Lower lobe of right lung (tissue), 2 donors: ENCODE measurements at regions not wholly inside any gene's neighbourhood (a gene's known extent, or its start where the extent isn't known, plus 50 kb on each side); places are given as distances from the start of the nearest gene placed in this dataset.
A peak's percentile ranks its signal among the peaks of the same experiment; 100 is the strongest.
"Not testable (repeated sequence)": the region's sequence is repeated elsewhere in the genome, so short reads cannot be mapped to it uniquely, and the experiment has no call there.

ENCODE experiments used
- ATAC-seq, 2 donors: fragments of 200-7000 bp; cut with Tn5 transposase; one replicate each; pipeline ENCODE4 v1.9.1; 2020 to 2022; ENCODE audit warnings: mild to moderate bottlenecking in 2 of 2, moderate library complexity in 2 of 2
- DNase-seq: peaks from one replicate; pipeline ENCODE4 v3.0.0-alpha.2; 2020
- H3K27ac ChIP-seq: fragments of 200-600 bp; one replicate; pipeline ENCODE4 v1.8.0; 2022
- H3K27me3 ChIP-seq: fragments of 200-600 bp; one replicate; pipeline ENCODE4 v1.8.0; 2022; ENCODE audit warnings: low read depth
- H3K36me3 ChIP-seq: fragments of 200-600 bp; one replicate; pipeline ENCODE4 v1.8.0; 2022; ENCODE audit warnings: mild to moderate bottlenecking
- H3K4me1 ChIP-seq: fragments of 200-600 bp; one replicate; pipeline ENCODE4 v1.8.0; 2022
- H3K4me3 ChIP-seq: fragments of 200-600 bp; one replicate; pipeline ENCODE4 v1.8.0; 2022; ENCODE audit warnings: mild to moderate bottlenecking
- H3K9me3 ChIP-seq: fragments of 200-600 bp; one replicate; pipeline ENCODE4 v1.8.0; 2022
- intact Hi-C: fragments of 100-400 bp; cut with DNase I; formaldehyde crosslinking; loops from one replicate; pipeline ENCODE4 v1.11.0; 2022
- TF ChIP-seq, protein P1 (sequence below): fragments of 200-600 bp; IDR thresholded peaks from one replicate; pipeline ENCODE4 v1.8.0; 2022; ENCODE audit warnings: antibody characterized with exemption, mild to moderate bottlenecking
- donor health status: DM: no; HTN: yes; CAD: no; lungs with severe emphysema.

DNA sequence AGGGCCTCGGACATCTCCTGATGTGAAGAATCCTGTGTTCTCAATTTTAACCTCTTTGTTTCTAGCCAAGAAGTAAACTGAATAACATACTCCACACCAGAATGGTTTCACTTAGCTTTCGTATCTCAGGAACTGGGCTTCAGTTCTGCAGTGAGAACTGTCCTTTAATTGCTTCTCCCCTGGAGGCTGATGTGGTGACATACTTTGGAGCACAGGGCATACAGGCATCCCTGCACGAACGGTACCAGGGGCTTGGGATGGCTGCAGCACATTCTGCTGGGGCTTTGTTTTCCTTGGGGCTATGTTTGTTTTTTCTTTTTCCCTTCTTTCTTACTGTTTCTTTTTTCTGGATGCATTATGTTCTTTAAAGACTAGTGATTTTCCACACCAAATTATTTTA is 230.5 kb downstream of the TM9SF2 start:
- Histone ChIP-seq H3K4me3 (no peak overlapping the region), H3K27me3 (no peaks in the 10 kb centered on the region), H3K27ac (no peak overlapping the region), H3K36me3 (no peaks in the 10 kb centered on the region), H3K4me1 (no peaks in the 10 kb centered on the region), H3K9me3 (no peaks in the 10 kb centered on the region)
- intact Hi-C loops, result no loop called here
- ATAC-seq (no peak), DNase-seq (no peak)
- TF ChIP-seq, protein P1, sequence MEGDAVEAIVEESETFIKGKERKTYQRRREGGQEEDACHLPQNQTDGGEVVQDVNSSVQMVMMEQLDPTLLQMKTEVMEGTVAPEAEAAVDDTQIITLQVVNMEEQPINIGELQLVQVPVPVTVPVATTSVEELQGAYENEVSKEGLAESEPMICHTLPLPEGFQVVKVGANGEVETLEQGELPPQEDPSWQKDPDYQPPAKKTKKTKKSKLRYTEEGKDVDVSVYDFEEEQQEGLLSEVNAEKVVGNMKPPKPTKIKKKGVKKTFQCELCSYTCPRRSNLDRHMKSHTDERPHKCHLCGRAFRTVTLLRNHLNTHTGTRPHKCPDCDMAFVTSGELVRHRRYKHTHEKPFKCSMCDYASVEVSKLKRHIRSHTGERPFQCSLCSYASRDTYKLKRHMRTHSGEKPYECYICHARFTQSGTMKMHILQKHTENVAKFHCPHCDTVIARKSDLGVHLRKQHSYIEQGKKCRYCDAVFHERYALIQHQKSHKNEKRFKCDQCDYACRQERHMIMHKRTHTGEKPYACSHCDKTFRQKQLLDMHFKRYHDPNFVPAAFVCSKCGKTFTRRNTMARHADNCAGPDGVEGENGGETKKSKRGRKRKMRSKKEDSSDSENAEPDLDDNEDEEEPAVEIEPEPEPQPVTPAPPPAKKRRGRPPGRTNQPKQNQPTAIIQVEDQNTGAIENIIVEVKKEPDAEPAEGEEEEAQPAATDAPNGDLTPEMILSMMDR, result no peak

DNA sequence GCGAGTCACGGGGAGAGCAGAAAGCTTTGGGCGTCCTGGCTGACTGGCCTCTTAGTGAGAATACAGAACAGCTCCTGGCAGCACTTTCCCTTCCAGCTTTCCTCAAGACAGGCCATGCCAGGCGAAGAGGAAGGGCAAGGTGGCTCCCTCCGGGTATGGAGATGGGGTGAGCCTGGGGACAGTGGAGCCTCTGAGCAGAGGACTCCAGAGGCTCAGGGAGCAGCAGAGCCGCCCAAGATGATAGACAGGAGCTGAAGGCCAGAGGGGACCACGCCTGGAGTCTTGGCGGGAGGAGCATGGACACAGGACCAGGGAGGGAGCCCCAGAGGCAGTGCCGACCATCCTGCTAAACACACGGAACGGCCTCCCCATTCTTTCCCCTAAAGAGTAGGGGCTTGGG is 229.1 kb downstream of the TM9SF2 start:
- no peak overlapping the region for H3K27ac ChIP-seq
- H3K36me3 ChIP-seq, result no peaks in the 10 kb centered on the region
- no peak for DNase-seq
- TF ChIP-seq, protein P1, result no peak
- H3K9me3 ChIP-seq, result no peaks in the 10 kb centered on the region
- ATAC-seq, result no peak
- no peaks in the 10 kb centered on the region for H3K4me1 ChIP-seq
- intact Hi-C loops, result no loop called here
- H3K4me3 ChIP-seq, result no peak overlapping the region
- H3K27me3 ChIP-seq, result no peaks in the 10 kb centered on the region

DNA sequence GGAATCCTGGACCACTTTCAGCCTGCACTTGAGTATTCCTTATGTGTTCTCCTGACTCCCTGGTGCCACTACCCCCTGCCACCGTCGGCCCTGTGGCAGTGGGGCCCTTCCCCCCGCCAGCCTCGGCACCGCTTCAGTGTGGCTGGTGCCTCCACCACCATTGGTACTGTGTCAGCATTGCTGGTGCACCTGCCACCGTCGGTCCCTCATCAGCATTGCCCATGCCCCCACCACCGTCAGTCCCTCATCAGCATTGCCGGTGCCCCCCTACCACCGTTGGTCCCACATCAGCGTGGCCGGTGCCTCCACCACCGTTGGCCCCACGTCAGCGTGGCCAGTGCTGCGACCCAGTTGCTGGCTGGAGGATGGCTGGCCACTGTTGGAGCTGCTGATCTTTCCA is 228.5 kb downstream of the TM9SF2 start:
- Histone ChIP-seq H3K4me3 (no peak overlapping the region), H3K4me1 (no peaks in the 10 kb centered on the region), H3K27me3 (no peaks in the 10 kb centered on the region), H3K36me3 (no peaks in the 10 kb centered on the region), H3K27ac (no peak overlapping the region), H3K9me3 (no peaks in the 10 kb centered on the region)
- TF ChIP-seq, protein P1, result no peak
- ATAC-seq (peak in 1 of 2 donors; percentile 25), DNase-seq (no peak)
- intact Hi-C loops, result no loop called here

DNA sequence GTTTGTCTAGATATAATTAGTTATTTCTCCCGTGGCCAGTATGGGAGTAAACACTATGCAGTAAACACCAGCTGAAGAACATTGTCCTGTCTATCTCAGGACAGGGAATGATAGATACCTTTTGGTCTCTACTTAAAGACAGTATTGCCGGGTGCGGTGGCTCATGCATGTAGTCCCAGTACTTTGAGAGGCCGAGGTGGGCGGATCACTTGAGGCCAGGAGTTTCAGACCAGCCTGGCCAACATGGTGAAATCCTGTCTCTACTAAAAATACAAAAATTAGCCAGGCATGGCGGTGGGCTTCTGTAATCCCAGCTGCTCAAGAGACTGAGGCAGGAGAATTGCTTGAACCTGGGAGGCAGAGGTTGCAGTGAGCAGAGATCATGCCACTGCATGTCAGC is 226.4 kb downstream of the TM9SF2 start:
- H3K36me3 ChIP-seq, H3K4me3 ChIP-seq, H3K4me1 ChIP-seq, DNase-seq, H3K27me3 ChIP-seq, intact Hi-C loops, H3K27ac ChIP-seq, H3K9me3 ChIP-seq, ATAC-seq: not testable (repeated sequence)

DNA sequence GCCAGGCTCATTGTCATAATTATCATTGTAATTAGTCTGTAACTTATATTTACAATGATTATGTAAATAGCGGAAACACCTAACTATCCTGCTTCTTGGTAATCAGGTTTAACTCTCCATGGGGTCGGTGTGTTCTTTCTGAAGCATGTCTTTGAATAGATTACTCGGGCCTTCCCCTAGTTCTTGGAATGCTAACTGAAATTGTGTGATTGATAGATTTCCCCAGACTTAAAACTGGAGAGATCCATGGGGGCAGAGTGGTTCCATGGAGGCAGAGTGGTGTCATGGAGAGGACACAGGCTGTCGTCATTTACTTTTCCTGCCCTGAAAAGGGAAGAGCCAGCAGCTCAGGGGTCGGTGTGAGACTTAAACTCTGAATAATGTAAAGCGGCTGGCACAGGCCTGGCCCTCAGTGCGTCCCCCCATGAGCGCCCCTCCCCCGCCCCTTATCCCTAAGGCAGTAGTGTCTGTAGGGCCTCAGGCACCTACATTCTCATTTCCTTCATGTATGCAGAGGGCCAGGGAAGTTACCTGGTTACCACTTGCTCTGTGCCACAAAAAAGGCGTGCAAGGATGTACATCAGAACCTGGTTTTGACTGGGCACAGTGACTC is 225.1 kb downstream of the TM9SF2 start:
- no peak for ATAC-seq
- intact Hi-C loops, result no loop called here

DNA sequence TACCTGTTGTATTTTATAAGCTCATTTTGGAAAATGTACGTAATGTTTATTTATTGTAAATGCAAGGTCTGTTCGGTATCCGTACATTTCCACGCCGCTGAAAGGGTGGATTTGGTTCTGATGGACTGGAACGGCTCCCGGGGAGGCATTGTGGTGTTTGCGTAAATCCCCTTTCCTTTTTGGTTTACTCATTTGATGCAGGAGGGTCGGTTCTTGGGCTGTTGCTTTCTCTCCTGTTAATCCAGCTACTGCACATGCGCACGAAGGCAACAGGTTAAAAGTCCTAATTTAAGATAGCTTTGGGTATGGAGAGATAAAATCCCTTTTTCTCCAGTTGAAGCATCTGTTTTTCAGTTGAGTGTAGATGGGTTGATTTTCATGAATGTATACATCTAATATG is 224.4 kb downstream of the TM9SF2 start:
- intact Hi-C loops, result no loop called here
- no peak for ATAC-seq
- H3K4me1 ChIP-seq, result no peaks in the 10 kb centered on the region

More for the DNA sequence above, 225.1 kb downstream of the TM9SF2 start:
- Histone ChIP-seq H3K27ac (no peak overlapping the region), H3K9me3 (no peaks in the 10 kb centered on the region), H3K36me3 (no peaks in the 10 kb centered on the region), H3K27me3 (no peaks in the 10 kb centered on the region), H3K4me1 (no peaks in the 10 kb centered on the region), H3K4me3 (no peak overlapping the region)
- no peak for DNase-seq
- TF ChIP-seq, protein P1, result no peak

More for the DNA sequence above, 224.4 kb downstream of the TM9SF2 start:
- no peak overlapping the region for H3K27ac ChIP-seq
- H3K36me3 ChIP-seq, result no peaks in the 10 kb centered on the region
- DNase-seq, result no peak
- no peak overlapping the region for H3K4me3 ChIP-seq
- H3K27me3 ChIP-seq, result no peaks in the 10 kb centered on the region
- H3K9me3 ChIP-seq, result no peaks in the 10 kb centered on the region
- TF ChIP-seq, protein P1, result no peak
